PC-3 (cell line): ENCODE measurements at regions not wholly inside any gene's neighbourhood (a gene's known extent, or its start where the extent isn't known, plus 50 kb on each side); places are given as distances from the start of the nearest gene placed in this dataset.
A peak's percentile ranks its signal among the peaks of the same experiment; 100 is the strongest.

Source experiments
- ATAC-seq: fragments of 200-7000 bp; cut with Tn5 transposase; 2 replicates; pipeline ENCODE4 v1.9.1; 2020; ENCODE audit warnings: mild to moderate bottlenecking, moderate library complexity
- BruUV-seq: library from RNA; stranded (reverse); fragments of 400-500 nt; replicated peaks from 2 replicates; lab custom pipeline; 2021; lab: Mats Ljungman, UMichigan
- CTCF ChIA-PET: fragments of 300-600 bp; sonication (Branson Sonifier 250); formaldehyde crosslinking; loops from one replicate; lab custom pipeline; 2022; ENCODE audit warnings: antibody characterized with exemption; lab: Charles Lee
- POLR2A ChIA-PET: fragments of 300-600 bp; sonication (Branson Sonifier 250); formaldehyde crosslinking; loops from one replicate; lab custom pipeline; 2022; ENCODE audit warnings: antibody characterized with exemption; ENCODE audit not compliant: unreplicated experiment; lab: Charles Lee
- DNase-seq: peaks from one replicate; pipeline ENCODE4 v3.0.0-alpha.2; 2015
- H2AFZ ChIP-seq: fragments of 300-600 bp; sonication (generic); 2 replicates; pipeline ENCODE4 v1.6.0; 2016; ENCODE audit warnings: antibody characterized with exemption, low read length
- H3F3A ChIP-seq: fragments of 300-600 bp; sonication (generic); one replicate; pipeline ENCODE4 v1.6.0; 2017; ENCODE audit warnings: antibody characterized with exemption, low read length, control low read depth, mild to moderate bottlenecking; ENCODE audit not compliant: unreplicated experiment
- H3K27ac ChIP-seq: fragments of 300-600 bp; sonication (generic); 2 replicates; pipeline ENCODE4 v1.5.1; 2016; ENCODE audit warnings: mild to moderate bottlenecking, low read length
- H3K27me3 ChIP-seq: fragments of 300-600 bp; sonication (generic); 2 replicates; pipeline ENCODE4 v1.6.1; 2016; ENCODE audit warnings: low read length, mixed read lengths
- H3K36me3 ChIP-seq: fragments of 300-600 bp; sonication (generic); 2 replicates; pipeline ENCODE4 v1.6.1; 2016; ENCODE audit warnings: low read depth, mixed run types, low read length, mixed read lengths
- H3K4me1 ChIP-seq: fragments of 300-600 bp; sonication (generic); 2 replicates; pipeline ENCODE4 v1.5.1; 2016; ENCODE audit warnings: low read length; ENCODE audit not compliant: insufficient read depth
- H3K4me2 ChIP-seq: fragments of 300-600 bp; sonication (generic); 2 replicates; pipeline ENCODE4 v1.6.0; 2016; ENCODE audit warnings: low read length
- H3K4me3 ChIP-seq: fragments of 300-600 bp; sonication (generic); 2 replicates; pipeline ENCODE4 v1.5.1; 2016; ENCODE audit warnings: mild to moderate bottlenecking, low read length, mixed read lengths
- H3K79me2 ChIP-seq: fragments of 300-600 bp; sonication (generic); 2 replicates; pipeline ENCODE4 v1.6.1; 2017; ENCODE audit warnings: low read length, mixed read lengths
- H3K9ac ChIP-seq: fragments of 300-600 bp; sonication (generic); 2 replicates; pipeline ENCODE4 v1.6.0; 2016; ENCODE audit warnings: mild to moderate bottlenecking, low read length
- H3K9me2 ChIP-seq: fragments of 300-600 bp; sonication (generic); replicated peaks from 2 replicates; pipeline ENCODE4 v1.6.1; 2016; ENCODE audit warnings: mixed run types, low read length, mixed read lengths
- H3K9me3 ChIP-seq: fragments of 300-600 bp; sonication (generic); 2 replicates; pipeline ENCODE4 v1.6.1; 2016; ENCODE audit warnings: low read length, mixed read lengths
- H4K20me1 ChIP-seq: fragments of 300-600 bp; sonication (generic); 2 replicates; pipeline ENCODE4 v1.6.1; 2016; ENCODE audit warnings: low read length, mixed read lengths
- CTCF ChIP-seq: fragments of 300-600 bp; sonication (generic); conservative IDR thresholded peaks from 2 replicates; pipeline ENCODE4 v1.5.1; 2017; ENCODE audit warnings: antibody characterized with exemption, low read depth, mild to moderate bottlenecking, low read length
- EZH2 ChIP-seq: fragments of 300-600 bp; sonication (generic); IDR thresholded peaks from one replicate; pipeline ENCODE4 v1.6.1; 2017; ENCODE audit warnings: antibody characterized with exemption, mild to moderate bottlenecking, low read length; ENCODE audit not compliant: unreplicated experiment
- EZH2phosphoT487 ChIP-seq: fragments of 300-600 bp; sonication (generic); IDR thresholded peaks from 2 replicates; pipeline ENCODE4 v1.6.1; 2018; ENCODE audit warnings: mild to moderate bottlenecking, antibody characterized with exemption, low read length, borderline replicate concordance
- intact Hi-C: fragments of 100-400 bp; cut with micrococcal nuclease; formaldehyde crosslinking; loops from 2 replicates; pipeline ENCODE4 v1.9.0; 2023

DNA sequence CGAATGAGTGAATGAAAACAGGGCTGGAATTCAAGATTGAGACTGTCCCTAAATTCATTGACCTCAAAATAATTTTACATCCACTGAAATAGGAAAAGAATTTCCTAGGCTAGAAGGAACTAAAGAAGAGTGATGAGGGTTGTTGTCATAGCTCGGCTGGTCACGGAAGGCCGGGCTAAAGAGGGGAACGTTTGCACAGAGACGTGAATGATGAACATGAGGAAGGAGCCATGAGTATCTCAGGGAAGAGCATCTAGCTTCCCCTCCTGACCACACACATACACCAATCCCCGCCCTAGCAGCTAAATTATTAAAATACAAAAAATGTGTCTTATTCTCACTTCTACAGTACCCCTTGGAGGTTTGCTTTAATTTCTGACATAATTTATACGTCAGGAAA, 124.4 kb upstream of the ABCA1 start:
- no peak overlapping the region for H3K27ac ChIP-seq
- no peaks in the 10 kb centered on the region for H3K9me2 ChIP-seq
- DNase-seq: no peak
- BruUV-seq: no TSS peak
- no peak overlapping the region for H3K9ac ChIP-seq
- TF ChIP-seq CTCF: no peak
- no peak for TF ChIP-seq EZH2phosphoT487
- TF ChIP-seq EZH2: no peak
- no peak overlapping the region for H3K4me2 ChIP-seq
- H3K79me2 ChIP-seq: no peaks in the 10 kb centered on the region
- no peaks in the 10 kb centered on the region for H4K20me1 ChIP-seq
- H3K4me1 ChIP-seq: peaks cover 26% of the 10 kb centered on the region
- POLR2A ChIA-PET: no interaction called here
- no peak overlapping the region for H3K4me3 ChIP-seq
- CTCF ChIA-PET: no interaction called here
- no peaks in the 10 kb centered on the region for H3K9me3 ChIP-seq
- no peak for ATAC-seq
- intact Hi-C loops: loop anchor here (10.0 kb wide), 2 partner anchors 128 to 198 kb away; partner anchors contain the start of gene ABCA1
- H3K27me3 ChIP-seq: no peaks in the 10 kb centered on the region
- no peaks in the 10 kb centered on the region for H3F3A ChIP-seq
- no peak overlapping the region for H2AFZ ChIP-seq
- H3K36me3 ChIP-seq: no peaks in the 10 kb centered on the region

DNA sequence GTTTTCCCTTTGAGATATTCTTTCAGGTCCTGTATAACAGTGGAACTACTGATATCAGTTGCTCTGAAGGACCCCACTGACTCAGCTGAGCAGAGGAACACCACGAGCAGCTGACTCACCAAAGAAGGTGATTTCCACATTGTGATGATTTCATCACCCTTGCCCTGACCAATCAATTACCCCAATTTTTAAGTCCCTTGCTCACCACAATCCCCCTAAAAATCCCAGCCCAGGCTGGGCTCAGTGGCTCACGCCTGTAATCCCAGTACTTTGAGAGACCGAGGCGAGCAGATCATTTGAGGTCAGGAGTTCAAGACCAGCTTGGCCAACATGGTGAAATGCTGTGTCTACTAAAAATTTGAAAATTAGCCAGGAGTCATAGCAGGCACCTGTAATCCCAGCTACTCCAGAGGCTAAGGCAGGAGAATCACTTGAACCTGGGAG, 125.3 kb upstream of the ABCA1 start:
- ChIA-PET POLR2A (no interaction called here), CTCF (interaction anchor here (0.6 kb wide), 1 partner anchor 19 kb away, joined by 3 read pairs; no protein-coding TSS in a partner anchor)
- BruUV-seq: no TSS peak
- Histone ChIP-seq H3K27ac (no peak overlapping the region), H3K4me3 (no peak overlapping the region), H3K9me3 (no peaks in the 10 kb centered on the region), H3K79me2 (no peaks in the 10 kb centered on the region), H3K9me2 (no peaks in the 10 kb centered on the region), H3K9ac (no peak overlapping the region), H2AFZ (no peak overlapping the region), H3K4me1 (peaks cover 21% of the 10 kb centered on the region), H3F3A (no peaks in the 10 kb centered on the region), H3K36me3 (no peaks in the 10 kb centered on the region), H3K4me2 (no peak overlapping the region), H3K27me3 (no peaks in the 10 kb centered on the region), H4K20me1 (no peaks in the 10 kb centered on the region)
- no peak for TF ChIP-seq EZH2phosphoT487
- no peak for TF ChIP-seq EZH2
- TF ChIP-seq CTCF: no peak
- ATAC-seq (no peak), DNase-seq (peak; percentile 37)
- intact Hi-C loops: loop anchor here (10.0 kb wide), 2 partner anchors 128 to 198 kb away; partner anchors contain the start of gene ABCA1

DNA sequence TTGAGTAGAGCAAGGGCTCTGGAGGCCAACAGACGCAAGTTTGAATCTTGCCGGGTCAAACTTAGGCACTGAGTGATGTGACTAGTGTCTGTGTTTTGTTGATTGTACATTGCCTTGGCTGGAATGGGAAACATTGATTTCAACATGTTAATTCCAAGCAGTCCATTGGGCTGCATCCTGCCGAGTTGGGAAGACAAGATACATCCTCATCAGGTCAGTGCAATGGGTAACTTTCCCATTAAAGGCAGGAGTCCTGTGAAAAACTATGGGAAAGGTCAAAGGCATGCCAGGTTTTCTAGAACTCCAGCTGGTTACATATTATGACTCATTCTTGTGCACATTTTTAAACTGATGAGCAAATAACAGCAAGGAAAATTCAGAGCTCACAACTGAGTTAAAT, 126.5 kb upstream of the ABCA1 start:
- Histone ChIP-seq H3K36me3 (no peaks in the 10 kb centered on the region), H3K79me2 (no peaks in the 10 kb centered on the region), H4K20me1 (no peaks in the 10 kb centered on the region), H3K9me3 (no peaks in the 10 kb centered on the region), H3K27ac (peak overlapping the region; percentile 48), H3K4me1 (peaks cover 27% of the 10 kb centered on the region), H3F3A (no peaks in the 10 kb centered on the region), H2AFZ (no peak overlapping the region), H3K4me2 (peak overlapping the region; percentile 62), H3K27me3 (no peaks in the 10 kb centered on the region), H3K4me3 (no peak overlapping the region), H3K9ac (no peak overlapping the region), H3K9me2 (no peaks in the 10 kb centered on the region)
- ChIA-PET CTCF (interaction anchor here (0.5 kb wide), 1 partner anchor 9 kb away, joined by 4 read pairs; no protein-coding TSS in a partner anchor), POLR2A (no interaction called here)
- no TSS peak for BruUV-seq
- peak; percentile 73 for ATAC-seq
- no peak for TF ChIP-seq EZH2
- TF ChIP-seq EZH2phosphoT487: no peak
- no peak for TF ChIP-seq CTCF
- peak; percentile 68 for DNase-seq
- intact Hi-C loops: loop anchor here (10.0 kb wide), 2 partner anchors 130 to 200 kb away; partner anchors contain the start of gene ABCA1
